ENCODE measurements at regions not wholly inside any gene's neighbourhood (a gene's known extent, or its start where the extent isn't known, plus 50 kb on each side); places are given as distances from the start of the nearest gene placed in this dataset.

DNA sequence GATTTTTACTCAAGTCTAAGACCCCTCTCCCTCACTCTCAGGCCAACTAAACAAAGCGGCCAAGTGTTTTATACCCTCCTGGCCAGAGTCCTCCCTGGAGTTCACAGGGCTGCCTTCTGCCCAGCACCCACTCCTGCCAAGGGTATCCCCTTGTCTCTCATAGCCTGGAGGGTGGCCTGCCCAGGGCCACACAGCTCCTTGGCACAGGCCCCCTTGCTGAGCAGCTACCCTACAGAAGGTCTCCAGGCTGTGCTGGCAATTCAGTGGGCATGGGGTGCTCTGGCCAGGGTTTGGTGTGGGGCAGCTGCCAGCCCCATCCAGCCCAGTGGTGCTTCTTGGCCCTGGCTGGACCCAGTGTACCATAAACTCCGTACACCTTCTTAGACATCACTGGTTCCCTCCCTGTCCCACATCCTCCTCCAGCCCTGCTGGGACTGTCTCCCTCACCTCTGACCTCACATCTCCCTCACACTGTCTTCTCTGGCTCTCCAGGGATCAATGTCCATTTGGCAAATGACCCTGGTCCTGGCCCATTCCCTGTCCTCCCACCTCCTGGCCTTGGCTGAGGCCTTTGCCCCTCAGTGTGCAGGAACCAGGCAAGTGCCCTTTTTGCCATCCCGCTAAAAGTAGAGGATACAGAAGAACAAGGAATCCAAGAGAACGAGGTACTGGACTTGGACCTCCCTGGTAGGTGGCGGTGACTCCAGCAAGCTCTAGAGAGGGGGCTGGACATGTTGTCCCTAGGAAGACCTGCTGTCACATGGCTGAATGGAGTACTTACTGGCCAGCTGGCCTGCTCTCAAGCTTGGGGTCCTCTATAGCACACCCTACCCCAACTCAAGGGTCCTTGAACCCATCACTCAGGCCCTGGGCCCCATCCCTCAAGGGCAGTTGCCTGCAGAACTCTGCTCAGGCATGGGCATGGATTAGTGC, 50.0 kb upstream of the TRPM1 start:
- no peak overlapping the region for H3K27ac ChIP-seq
- no peak overlapping the region for H3K4me3 ChIP-seq
- no peaks in the 10 kb centered on the region for H3K27me3 ChIP-seq
- no peak for DNase-seq (ENCODE audit: low spot score in 2 of 2)
- no peaks in the 10 kb centered on the region for H3K36me3 ChIP-seq
- intact Hi-C loops (cut with DNase I), result no loop called here
- H3K9me3 ChIP-seq, result no peaks in the 10 kb centered on the region
- TF ChIP-seq, protein P1, sequence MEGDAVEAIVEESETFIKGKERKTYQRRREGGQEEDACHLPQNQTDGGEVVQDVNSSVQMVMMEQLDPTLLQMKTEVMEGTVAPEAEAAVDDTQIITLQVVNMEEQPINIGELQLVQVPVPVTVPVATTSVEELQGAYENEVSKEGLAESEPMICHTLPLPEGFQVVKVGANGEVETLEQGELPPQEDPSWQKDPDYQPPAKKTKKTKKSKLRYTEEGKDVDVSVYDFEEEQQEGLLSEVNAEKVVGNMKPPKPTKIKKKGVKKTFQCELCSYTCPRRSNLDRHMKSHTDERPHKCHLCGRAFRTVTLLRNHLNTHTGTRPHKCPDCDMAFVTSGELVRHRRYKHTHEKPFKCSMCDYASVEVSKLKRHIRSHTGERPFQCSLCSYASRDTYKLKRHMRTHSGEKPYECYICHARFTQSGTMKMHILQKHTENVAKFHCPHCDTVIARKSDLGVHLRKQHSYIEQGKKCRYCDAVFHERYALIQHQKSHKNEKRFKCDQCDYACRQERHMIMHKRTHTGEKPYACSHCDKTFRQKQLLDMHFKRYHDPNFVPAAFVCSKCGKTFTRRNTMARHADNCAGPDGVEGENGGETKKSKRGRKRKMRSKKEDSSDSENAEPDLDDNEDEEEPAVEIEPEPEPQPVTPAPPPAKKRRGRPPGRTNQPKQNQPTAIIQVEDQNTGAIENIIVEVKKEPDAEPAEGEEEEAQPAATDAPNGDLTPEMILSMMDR (IDR thresholded peaks at IDR 0.05), result no peak
- no peaks in the 10 kb centered on the region for H3K4me1 ChIP-seq

DNA sequence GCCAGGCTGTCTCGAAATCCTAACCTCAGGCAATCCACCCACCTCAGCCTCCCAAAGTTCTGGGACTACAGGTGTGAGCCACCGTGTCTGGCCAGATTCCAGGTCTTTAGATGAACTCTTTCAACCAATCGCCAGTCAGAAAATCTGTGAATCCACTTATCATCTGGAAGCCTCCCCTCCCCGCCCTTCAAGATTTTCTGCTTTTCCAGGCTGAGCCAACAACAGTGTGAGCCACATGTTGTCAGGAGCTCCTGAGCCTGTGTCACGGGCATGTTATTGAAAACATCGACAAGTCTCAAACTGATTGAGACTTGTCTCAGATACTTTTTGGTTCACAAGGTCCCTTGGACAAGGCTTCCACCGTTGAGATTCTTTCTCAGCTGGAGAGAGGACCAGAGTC, 52.0 kb upstream of the TRPM1 start:
- Histone ChIP-seq H3K4me3 (no peak overlapping the region), H3K27me3 (no peaks in the 10 kb centered on the region), H3K9me3 (no peaks in the 10 kb centered on the region), H3K27ac (no peak overlapping the region), H3K36me3 (no peaks in the 10 kb centered on the region), H3K4me1 (no peaks in the 10 kb centered on the region)
- intact Hi-C loops (cut with DNase I), result no loop called here
- no peak for DNase-seq (ENCODE audit: low spot score in 2 of 2)
- TF ChIP-seq, protein P1 (IDR thresholded peaks at IDR 0.05), result no peak

DNA sequence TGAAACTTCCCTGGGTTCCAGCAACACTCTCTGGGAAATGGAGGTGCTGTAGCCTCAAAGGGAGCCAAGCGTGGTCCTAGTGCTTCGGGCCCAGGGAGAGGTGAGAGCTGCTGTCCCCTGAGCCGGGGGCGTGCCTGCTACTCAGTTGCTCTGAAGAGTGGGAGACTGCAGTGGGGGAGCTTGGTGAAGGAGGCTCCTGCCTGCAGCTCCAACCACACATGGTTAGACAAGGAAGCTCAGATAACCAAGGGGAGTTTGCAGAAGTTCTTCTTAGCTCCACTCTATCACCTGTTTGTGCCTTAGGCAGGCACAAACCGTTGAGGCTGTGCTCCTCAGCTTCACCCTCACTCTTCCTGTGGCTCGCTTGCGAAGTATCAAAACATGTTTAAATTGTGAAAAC, 53.6 kb upstream of the TRPM1 start:
- Histone ChIP-seq H3K27ac (no peak overlapping the region), H3K4me1 (no peaks in the 10 kb centered on the region), H3K36me3 (no peaks in the 10 kb centered on the region), H3K9me3 (no peaks in the 10 kb centered on the region), H3K4me3 (no peak overlapping the region), H3K27me3 (no peaks in the 10 kb centered on the region)
- no peak for DNase-seq (ENCODE audit: low spot score in 2 of 2)
- TF ChIP-seq, protein P1 (IDR thresholded peaks at IDR 0.05), result no peak
- intact Hi-C loops (cut with DNase I), result no loop called here

DNA sequence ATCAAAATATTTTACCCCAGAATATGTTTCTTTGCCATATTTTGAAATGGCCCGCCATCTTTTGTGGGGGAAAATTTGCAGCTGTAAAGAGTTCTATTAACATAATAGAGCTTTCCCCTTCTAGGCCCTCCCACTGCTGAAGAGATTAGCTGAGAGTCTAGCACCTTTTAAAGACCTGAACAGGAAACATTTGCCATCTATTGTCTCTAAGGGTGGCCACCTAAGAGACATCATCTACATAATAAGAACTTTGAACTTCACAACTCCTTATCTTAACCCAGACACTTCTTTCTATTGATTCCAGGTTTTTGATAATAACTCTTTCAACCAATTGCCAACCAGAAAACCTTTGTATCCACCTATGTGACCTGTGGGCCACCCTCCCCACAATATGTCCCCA, 54.7 kb upstream of the TRPM1 start:
- H3K4me3 ChIP-seq, result no peak overlapping the region

DNA sequence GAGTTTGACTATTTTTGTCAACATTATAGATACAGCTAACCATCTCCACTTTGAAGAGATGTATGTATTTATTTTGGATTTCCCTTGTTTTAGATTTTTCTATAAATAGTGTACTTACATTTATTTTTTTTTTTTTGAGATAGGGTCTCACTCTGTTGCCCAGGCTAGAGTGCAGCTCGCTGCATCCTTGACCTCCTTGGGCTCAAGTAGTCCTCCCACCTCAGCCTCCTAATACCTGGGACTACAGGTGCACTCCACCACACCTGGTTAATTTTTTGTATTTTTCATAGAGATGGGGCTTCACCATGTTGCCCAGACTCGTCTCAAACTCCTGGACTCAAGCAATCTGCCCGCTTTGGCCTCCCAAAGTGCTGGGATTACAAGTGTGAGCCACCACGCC, 55.3 kb upstream of the TRPM1 start:
- no peak for DNase-seq (ENCODE audit: low spot score in 2 of 2)
- no peak overlapping the region for H3K4me3 ChIP-seq
- H3K36me3 ChIP-seq, result no peaks in the 10 kb centered on the region
- intact Hi-C loops (cut with DNase I), result no loop called here
- H3K27me3 ChIP-seq, result no peaks in the 10 kb centered on the region
- no peak overlapping the region for H3K27ac ChIP-seq
- H3K4me1 ChIP-seq, result no peaks in the 10 kb centered on the region
- TF ChIP-seq, protein P1 (IDR thresholded peaks at IDR 0.05), result no peak
- no peaks in the 10 kb centered on the region for H3K9me3 ChIP-seq

More for the DNA sequence above, 54.7 kb upstream of the TRPM1 start:
- intact Hi-C loops (cut with DNase I), result no loop called here
- Histone ChIP-seq H3K27me3 (no peaks in the 10 kb centered on the region), H3K27ac (no peak overlapping the region), H3K4me1 (no peaks in the 10 kb centered on the region), H3K9me3 (no peaks in the 10 kb centered on the region), H3K36me3 (no peaks in the 10 kb centered on the region)
- DNase-seq (ENCODE audit: low spot score in 2 of 2), result no peak
- TF ChIP-seq, protein P1 (IDR thresholded peaks at IDR 0.05), result no peak

Data from ascending aorta (tissue), 2 donors.